ENCODE measurements at regions not wholly inside any gene's neighbourhood (a gene's known extent, or its start where the extent isn't known, plus 50 kb on each side); places are given as distances from the start of the nearest gene placed in this dataset.

DNA sequence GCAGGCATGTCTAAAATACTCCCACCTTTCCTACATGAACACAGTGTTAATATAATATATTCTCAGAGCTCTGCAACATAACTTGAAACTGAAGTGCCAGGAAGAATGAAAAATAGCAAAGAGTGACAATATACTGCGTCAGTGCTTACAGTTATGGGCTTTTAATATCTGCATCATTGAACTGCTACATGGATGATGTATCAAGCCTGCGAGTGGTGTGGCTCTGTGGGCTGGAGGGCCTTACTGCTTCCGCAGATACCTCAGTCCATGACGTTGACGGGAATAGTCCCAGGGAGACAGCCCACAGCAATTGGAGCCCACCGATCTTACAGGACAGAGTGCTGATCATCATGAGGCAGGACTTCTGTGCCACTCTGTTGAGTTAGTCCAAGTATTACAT is 727.0 kb downstream of the NR2F2 start:
- DNase-seq, result no peak

DNA sequence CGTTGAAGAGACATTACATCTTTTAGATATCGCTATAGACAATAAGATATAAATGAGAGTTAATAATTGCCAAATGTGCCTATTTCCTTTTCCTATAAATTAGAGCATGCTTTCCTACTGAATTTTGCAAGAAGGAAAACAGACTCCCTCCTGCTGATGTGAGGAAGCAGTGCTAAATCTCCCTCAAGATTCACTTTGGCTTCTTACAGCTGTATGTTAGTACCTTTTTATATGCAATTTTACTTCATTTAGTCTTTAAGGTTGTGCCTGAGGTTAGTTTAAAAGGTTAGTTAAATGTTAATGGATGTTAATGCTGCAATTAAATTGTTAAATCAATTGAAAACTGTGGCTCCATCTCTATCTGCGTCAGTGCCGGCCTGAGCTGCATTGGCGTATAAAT is 728.8 kb downstream of the NR2F2 start:
- DNase-seq, result no peak

- DNase-seq, result no peak
Observed at GRCh38 chr15:97061392-97061791, 730.9 kb downstream of the NR2F2 start.

DNA sequence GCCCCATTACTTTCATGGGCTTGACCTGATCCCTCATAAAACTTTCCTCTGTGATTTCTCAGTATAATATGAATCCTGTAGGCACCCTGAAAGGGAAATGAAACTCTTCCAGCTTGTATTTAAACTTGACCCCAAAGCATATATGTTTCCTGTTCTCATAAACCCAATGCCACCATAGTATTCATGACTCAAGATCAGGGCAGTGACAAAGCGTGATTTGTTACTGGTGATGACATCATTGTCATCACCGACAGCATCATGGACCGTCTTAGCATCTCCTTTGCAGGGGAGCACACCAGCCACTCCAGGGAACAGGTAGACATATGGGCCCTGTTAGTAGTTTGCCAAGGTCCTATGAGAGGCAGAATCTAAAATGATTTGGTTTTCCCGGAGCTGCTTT is 741.2 kb downstream of the NR2F2 start:
- no peak for DNase-seq

- no peak for DNase-seq
Observed at GRCh38 chr15:97072545-97072944, 742.0 kb downstream of the NR2F2 start.

GRCh38 chr15:97076011-97076410 is 745.5 kb downstream of the NR2F2 start:
- DNase-seq, result no peak

DNA sequence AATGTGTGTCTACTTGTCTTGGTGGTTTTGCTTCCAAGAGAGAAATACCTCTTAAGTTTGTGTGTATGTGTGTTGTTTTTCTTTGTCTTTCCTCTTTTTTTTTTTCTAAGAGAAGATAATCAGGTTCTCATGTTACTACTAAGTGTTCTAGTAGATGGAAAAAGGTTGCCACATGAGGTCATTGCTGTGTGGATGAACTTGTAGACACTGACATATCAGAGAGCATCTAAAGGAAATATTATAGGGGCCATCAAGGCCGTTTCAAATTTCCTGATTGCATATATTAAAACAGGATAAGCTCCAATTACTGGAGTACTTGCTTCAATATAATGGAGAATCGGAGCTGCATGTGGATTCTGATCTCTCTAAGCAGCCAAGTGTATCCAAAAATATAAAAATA is 747.5 kb downstream of the NR2F2 start:
- DNase-seq, result no peak

DNA sequence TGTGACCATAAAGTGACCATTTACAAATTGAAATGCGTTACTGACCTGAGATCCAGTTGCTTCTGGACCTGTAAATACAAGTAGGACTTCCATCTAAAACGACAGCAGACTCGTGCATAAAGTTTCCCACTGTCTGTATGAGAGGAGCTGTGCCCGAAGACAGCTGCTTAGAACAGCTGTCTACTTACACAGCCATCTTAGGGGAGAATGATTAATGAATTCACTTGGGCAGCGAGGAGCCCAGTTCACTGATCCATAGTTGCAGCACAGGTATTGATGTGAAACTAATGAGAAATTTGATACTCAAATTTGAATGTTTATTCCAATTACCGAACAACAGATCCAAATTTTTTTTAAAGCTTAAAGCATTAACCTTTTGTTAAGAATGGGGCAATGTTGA is 748.1 kb downstream of the NR2F2 start:
- DNase-seq, result no peak

- no peak for DNase-seq
Observed at GRCh38 chr15:97081666-97082226, 751.2 kb downstream of the NR2F2 start.

DNA sequence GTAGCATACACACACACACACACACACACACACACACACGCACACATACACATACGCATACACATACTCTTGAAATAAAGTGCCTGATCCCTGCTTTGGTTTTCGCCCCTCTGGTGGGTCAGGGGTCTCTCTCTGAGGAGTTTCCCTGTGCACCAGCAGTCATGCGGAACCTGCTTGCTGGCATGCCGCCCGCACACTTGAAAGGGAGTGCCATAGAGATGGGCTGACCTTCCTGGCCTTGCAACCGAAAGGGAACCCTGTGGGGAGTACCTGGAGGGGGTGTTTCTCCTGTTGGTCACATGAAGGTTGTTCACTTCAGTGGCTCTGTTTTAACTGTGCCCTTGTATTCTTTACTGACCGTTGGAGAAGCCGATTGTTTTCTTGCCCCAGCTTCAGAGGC is 752.3 kb downstream of the NR2F2 start:
- no peak for DNase-seq

- DNase-seq, result no peak
Observed at GRCh38 chr15:97084650-97085049, 754.1 kb downstream of the NR2F2 start.

DNA sequence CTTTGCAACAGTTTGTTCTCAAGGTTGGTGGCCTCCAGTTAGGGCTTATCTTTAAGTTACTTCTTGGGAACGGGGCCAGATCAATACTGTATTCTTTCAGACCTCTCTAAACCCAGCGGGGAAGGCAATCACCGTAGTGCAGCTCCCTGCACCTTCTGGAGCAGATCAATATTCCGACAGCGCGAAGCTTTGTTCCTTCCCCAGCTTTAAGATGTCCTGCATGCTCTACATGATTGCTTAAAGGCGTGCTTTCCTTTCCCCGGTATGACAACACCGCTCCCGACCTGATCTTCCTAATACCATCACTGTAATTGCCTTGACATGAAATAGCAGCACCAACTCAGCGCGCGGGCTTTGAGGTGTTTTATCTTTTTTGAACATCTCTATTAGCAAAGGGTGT is 755.2 kb downstream of the NR2F2 start:
- no peak for DNase-seq

DNA sequence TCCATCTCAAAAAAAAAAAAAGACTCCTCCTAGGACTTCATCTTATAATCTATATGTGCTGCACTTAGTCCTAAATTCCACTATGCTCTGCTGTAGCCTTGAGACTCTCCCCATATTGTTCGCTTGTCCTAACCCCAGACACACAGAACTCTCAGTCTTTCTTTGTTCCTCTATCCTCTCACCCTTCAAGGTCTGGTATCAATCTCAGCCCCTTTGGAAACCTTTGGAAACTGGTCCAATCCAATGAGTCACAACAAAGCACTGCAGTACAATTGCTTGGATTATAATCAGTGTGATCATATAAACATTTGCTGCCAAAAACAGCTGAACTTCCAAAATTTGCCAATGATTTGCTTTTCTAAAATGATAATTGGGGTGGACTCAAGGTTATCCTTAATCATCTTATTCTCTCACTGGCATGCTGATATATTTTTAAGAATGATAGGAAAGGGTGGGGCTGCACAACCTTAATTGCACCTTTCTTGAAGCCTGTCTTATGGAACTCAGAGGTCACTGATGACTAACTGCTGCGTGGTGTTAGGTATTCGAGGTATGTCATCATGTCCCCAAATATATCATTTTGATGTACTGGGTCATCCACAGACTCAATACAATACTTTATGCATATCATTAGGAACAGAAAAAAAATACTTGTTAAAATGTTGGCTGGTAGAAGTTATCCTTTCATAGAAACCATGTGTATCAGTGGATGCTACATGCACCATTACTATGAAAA is 756.7 kb downstream of the NR2F2 start:
- no peak for DNase-seq

GRCh38 chr15:97091093-97091492 is 760.6 kb downstream of the NR2F2 start:
- no peak for DNase-seq

- no peak for DNase-seq
Observed at GRCh38 chr15:97092656-97093055, 762.2 kb downstream of the NR2F2 start.

DNA sequence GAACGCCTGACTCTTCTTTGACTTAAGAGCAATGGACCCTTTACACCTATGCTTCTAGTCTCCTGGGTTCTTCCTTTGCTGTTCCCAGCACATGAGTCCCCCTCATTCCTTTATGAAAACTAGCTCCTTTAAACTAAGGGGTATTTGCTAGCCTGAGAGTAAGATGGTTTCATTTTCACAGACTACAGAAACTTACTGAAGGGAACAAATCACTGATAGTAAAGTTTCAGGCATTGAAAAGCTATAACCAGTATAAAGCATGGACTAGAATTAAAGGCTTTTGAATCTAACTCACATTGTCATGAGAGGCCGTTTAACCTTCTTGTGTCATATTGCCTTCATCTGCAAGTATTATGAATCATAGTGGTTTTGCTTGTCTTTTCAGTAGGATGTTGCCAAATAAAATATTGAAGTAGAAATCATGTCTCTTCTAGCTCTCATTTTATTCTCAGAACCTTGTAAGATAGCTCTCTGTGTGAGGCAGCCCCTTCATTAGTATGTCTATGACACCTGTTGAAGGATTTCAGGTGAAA is 765.9 kb downstream of the NR2F2 start:
- DNase-seq, result no peak

DNA sequence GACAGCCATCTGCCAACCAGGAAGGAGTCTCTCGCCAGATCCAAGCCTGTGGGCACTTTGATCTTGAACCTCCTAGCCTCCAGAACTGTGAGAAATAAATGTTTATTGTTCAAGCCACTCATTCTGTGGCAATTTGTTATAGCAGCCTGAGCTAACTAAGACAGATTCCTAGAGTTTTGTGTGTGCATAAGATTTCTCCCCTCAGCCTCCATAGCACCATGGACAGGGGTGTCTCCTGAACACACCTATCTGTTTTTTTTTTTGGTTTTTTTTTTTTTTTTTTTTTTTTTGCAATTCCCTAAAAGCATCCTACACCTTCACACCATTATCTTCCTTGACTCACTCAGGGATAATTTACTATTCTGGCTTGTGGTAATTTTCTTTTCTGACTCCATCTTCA is 768.5 kb downstream of the NR2F2 start:
- no peak for DNase-seq

- no peak for DNase-seq
Observed at GRCh38 chr15:97101572-97101971, 771.1 kb downstream of the NR2F2 start.

GRCh38 chr15:97114900-97115760 is 784.6 kb downstream of the NR2F2 start:
- DNase-seq, result no peak

GRCh38 chr15:97115761-97116070 is 785.2 kb downstream of the NR2F2 start:
- no peak for DNase-seq

DNA sequence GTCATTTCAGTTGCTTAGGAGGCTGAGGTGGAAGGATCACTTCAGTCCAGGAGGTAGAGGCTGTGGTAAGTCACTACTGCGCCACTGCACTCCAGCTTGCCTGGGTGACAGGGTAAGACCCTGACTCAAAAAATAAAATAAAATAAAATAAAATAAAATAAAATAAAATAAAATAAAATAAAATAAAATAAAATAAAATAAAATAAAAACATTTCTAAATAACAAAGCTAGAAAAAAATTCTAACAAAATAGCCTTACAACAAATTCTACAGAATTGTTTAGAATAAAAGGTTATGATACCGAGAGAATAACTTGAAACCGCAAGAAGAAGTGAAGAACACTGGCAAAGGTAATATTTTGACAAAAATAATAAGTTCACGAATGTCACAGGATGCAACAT is 794.3 kb downstream of the NR2F2 start:
- no peak for DNase-seq

- DNase-seq, result no peak
Observed at GRCh38 chr15:97126553-97127233, 796.2 kb downstream of the NR2F2 start.

GRCh38 chr15:97129674-97130073 is 799.2 kb downstream of the NR2F2 start:
- no peak for DNase-seq
